HS-27A (cell line): ENCODE measurements at regions not wholly inside any gene's neighbourhood (a gene's known extent, or its start where the extent isn't known, plus 50 kb on each side); places are given as distances from the start of the nearest gene placed in this dataset.

Experiments used
- DNase-seq: peaks from one replicate; pipeline ENCODE4 v3.0.0-alpha.2; 2012; ENCODE audit warnings: low read depth, missing footprints

DNA sequence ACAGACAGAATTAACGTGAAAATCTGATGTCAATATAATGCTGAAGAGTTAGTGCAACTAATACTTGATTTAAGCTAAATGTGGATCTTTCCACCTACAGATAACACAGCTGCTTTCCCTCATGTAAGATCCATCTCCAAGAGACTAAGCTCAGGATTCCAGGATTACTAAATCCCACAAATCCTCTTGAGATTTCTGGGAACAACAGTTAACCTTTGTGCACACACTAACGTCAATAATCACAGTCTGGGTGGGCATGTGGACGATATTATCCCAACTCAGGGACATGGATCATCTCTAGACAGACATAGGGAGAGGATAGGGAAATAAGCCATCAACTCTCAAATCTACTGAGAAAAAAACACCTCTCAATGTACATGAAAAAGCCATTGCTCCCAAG, 432.6 kb downstream of the SATB2 start:
- DNase-seq, result no peak

DNA sequence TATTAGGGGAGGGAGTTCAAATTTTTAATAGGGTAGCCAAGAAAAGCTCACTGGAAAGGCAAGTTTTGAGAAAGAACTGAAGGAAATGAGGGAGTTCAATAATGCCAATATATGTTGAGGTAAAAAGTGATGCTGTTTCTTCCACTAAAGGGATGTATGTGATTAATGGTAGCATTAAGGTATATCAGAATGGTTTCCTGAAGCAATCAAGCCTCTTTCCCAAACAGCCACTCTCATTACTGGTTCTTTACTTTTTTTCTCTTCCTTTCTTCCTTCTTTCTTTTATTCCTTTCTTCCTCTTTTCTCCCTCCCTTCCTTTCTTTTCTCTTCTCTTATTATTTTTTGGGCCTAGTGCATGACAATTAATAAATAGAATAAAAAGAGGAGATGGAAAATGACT, 433.5 kb downstream of the SATB2 start:
- DNase-seq, result no peak

DNA sequence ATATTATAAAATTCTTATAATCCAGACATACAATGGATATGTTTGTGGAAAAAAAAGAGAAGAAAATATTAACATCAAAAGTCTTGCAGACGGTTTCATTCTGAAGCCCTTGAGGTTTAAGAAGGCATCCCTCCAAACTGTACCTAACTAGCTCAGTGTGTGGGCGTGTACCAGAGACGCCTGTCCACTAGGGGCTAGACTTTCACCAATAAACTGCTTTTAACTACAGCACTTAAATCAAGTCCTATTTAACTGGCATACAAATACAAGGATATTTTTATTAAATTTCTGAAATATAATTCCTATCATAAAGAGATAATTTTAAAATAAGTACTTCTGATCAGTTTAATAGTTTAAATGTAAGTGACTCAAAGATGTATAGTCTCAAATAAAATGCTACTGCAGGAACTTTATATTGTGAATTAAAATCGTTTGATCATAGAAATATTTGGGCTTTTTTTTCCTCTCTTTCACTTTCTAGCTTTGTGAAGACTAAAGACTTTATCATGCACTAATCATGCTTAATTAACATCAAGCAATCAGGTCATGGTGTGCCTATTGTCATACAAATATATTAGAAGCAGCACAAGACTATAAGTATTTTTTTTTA, 437.7 kb downstream of the SATB2 start:
- no peak for DNase-seq

DNA sequence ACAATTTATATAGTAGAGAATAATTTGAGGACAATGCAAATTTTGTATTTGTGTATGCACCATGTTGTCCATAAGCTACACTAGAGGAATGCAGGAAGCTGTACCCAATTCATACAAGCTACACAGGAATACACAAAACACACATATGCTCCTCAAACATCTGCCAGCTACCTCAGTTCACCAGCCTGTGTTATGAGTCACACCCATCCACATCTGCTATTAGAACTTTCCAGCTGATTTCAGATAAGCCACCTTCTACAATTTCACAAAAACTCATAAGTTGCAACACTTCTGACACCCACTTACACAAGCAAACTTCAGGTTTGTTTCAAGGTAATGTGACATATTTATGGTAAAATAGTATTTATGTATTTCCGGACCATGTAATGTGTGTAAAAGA, 438.9 kb downstream of the SATB2 start:
- no peak for DNase-seq

DNA sequence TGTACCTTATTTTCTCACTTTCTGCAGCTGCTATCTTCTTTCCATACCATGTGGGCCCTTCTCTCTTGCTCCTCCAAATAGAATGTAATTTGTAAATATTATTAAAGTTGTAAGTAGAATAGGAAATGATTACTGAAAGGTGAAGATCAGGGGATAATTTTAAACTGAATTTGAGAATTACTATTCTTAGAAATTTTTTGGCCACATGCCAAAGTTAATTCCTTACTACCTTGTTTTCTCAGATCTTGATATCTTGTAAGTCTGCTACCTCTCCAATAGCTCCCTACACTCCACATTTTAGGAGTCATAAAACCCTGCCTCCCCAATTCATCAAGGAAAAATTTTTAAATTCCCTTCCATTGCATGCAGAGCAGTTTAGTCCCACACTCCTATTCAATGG, 442.7 kb downstream of the SATB2 start:
- DNase-seq, result no peak

DNA sequence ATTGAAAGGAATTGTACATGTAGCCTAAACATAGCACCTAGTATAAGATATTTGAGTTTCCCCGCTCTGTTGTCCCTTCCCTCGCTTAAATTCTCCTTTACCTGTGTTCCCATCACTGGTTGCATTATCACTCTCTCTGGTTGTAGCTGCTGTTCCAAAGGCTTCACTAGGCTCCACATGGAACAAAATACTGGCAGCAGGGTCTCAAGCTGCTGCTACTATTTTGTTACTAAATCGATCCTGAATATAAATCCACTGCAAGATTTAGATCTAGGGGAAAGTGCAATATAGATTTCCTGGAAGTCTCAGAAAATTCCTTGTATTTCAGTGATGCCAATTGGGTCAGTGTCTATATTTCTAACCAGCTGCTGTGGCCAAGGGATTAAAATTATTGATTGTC, 443.5 kb downstream of the SATB2 start:
- no peak for DNase-seq

DNA sequence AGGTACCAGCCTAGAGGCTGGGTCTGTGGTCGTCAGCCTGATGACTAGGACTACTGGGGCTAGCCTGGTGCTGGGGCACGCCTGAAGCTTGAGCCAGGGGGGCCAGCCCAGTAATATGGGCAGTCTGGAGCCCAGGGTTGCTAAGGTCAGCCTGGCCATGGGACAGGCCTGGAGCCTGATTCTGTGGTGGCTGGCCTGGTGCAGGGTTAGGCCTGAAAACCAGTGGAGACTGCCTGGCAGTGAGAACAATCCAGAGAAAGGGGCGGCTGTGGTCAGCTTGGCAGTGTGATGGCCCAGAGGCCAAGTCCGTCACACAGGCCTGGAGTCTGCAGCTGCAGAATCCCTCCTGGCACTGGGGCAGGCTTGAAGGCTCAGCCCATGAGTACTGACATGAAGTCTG, 445.8 kb downstream of the SATB2 start:
- DNase-seq, result no peak

DNA sequence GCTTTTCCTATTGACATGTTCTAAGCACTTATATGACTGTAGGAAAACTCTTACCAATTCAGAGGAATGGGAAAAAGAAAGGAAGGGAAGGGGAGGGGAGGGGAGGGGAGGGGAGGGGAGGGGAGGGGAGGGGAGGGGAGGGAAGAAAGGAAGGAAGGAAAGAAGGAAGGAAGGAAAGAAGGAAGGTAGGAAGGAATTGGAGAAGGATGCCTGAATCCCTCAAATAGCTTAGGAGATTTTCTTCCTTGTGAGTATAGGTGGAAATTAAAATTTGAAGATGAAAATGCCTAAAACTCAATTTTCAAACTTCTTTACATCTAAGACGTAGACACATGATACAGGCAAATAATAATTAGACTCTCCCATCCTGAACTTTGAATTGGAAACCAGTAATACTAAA, 463.1 kb downstream of the SATB2 start:
- no peak for DNase-seq

DNA sequence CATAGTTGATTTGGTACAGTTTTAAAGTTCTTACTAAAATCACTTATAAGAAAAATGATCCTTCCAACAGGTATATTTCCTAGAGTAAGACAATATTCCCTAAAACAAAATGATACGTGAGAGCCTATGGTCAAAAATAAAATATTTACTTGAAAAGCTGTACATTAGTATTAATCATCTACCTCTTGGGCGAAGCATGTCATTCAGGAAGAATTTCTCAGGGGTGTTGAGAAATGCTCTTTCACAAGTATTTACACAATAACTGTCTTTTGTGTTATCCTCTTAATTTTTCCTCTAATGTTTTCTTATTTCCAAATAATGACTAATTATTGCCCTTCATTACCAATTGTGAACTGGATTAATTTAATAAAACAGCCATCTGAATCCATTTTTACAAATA, 466.3 kb downstream of the SATB2 start:
- no peak for DNase-seq

DNA sequence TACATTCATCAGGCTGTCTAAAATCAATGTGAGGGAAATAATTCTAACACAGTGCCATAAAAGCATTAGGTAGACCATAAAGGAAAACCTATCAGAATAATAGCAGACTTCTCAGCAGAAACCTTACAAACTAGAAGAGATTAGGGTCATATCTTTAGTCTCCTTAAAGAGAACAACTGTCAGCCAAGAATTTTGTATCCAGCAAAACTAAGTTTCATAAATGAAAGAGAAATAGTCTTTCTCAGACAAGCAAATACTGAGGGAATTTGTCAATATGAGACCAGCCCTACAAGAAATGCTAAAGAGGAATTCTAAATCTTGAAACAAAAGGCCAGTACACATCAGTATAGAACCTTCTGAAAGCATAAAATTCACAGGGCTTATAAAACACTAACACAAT, 482.0 kb downstream of the SATB2 start:
- no peak for DNase-seq

DNA sequence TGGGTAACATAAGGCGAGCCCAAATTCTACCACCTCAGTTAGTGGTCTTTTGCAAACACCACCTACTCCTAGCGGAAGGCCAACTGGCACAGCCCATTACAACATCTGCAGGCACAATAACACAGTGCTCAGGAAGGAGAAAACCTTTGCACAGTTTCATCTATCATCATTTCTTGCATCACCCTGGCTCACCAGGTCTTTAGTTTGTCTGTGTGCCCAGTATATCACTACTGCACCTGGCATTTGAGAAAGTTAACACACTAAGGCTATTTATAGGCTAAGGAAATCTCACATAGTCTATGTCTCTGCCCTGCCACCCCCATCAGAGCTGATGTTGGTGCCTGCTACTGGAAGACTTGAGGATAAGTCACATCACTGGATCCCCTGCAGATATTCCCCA, 484.0 kb downstream of the SATB2 start:
- no peak for DNase-seq

DNA sequence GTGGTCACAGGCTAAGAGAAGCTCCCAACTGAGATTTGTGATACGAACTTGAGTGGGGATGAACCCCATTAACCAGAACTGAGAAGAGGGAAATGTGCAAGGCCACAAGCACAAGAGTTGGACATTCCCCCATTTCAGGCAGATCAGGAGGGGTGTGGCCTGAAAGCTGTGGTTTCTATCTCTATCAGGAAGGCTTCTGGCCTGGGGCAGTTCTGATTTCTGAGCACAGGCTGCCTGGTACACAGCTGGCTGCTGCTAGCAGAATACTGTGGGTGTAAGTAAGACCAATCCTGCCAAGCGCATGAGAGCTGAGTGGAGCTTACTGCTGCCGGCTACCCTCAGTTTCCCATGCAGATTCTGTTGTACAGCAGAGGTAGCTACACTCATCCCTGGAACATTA, 484.6 kb downstream of the SATB2 start:
- no peak for DNase-seq

DNA sequence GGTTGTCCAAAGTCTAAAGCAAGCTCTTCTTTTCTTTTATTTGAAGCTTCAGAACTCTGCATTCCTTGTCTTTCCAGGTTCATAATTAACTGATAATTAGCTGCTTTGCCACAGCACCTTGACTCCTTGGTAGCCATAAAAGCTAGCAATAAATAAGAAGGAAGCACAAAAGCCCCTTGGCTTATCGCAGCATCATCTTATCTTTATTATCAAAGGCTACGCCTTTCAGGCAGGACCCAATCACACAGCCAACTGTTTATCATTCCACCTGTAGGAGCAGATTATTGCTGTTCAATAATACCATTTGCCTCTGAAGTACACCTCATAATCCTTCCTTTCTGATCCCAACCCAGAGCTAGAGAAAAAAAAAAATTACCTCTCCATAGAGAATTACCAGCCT, 489.2 kb downstream of the SATB2 start:
- DNase-seq, result no peak

DNA sequence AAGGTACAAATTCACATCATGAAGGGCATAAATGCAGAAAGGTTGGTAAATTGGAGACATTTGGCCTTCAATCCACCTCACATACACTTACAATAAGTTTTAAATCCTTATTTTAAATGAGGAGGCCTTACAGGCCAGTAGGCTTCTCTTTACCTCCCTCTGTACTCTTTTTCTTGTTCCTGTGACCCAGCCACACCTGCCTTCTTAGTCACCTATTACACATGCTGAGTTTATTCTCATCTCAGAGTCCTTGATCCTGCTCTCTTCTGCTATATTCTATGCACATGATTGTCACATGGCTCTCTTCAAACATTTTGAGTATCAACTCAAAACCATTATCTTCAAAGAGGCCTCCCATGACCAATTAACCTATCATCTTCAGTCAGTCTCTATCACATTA, 491.5 kb downstream of the SATB2 start:
- DNase-seq, result no peak

DNA sequence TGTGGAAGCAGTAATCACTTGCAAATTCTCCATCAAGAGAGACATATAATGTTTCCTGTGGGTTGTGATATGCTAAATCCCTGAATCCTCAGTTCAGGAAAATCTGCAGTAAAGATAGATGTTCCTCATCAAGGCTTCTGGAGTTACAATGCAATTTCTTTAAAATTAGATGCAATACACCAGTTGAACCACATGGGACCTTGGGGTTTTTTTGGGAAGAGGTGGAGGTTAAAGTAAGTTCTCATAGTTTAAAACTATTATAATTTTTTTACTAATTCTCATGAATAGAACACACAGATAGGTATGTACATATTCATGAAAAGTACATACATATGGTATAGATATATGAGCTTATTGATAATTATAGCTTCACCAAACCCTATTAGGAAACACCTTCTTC, 496.2 kb downstream of the SATB2 start:
- DNase-seq, result no peak

DNA sequence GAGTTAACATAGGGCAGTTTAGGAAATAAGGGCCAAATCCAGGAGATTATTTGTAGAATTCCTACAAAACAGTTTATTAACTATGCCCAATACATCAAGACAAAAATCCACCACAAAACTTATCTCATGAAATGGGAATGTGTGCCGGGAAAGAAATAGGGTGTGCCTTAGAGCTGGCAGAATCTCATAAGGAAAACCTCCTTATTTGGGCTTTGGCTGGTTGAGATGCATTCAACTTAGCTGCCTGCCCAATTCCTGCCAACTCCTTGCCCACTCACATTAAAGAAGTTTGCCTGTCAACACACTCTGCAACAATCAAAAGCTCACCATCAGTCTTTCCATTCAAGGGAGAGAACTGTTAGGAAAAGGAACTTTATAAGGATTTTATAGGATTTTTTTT, 500.6 kb downstream of the SATB2 start:
- DNase-seq, result no peak

DNA sequence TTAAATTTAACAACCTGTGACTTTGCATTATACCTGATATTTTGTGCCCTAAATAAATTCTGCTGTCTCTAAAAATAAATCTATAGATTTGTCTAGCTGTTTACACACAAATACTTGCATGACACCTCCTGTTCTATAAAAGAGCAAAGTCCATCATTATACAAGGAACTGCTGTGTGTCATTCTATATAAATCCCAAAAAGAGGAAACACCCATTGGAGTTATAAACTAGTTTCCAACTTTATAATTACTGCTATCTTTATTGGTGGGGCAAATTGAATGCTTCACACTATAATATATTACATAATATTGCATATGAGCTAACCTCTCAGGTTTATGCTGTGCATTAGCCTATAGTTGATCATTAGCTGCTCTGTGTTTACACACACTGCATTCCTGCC, 504.4 kb downstream of the SATB2 start:
- DNase-seq, result no peak

DNA sequence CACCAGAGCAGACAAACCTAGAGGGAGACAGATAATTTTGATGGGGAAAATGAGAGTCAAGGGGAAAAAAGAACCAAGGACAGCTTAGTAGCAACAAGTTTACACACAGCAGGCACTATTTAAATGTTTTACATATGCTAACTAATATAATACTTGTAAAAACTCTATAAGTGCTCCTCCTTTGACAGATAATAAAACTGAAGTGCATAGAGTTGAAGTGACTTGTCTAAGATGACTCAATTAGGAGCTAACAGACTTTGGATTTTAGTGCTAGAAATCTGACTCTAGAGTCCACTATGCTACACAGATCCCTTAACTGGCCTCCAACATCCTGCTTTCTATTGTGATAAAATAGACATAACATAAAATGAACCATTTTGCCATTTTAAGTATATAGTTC, 506.9 kb downstream of the SATB2 start:
- no peak for DNase-seq

DNA sequence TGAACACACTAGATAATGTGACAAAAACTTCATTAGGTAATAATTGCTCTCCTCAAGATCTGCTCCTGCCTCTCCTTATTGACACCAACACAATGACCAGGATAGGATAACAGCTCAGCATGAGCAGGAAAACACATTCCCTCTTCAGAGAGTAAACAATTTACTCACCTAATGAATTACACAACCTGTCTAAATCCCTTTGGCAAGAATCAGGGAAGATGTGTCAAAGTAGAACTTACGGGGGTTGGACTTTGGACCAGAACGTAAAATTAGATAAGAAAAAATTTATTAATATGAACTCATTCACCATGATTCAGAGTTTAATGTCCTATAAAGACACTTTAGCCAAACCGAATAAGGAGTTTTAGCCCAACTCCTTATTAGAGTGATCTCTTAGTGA, 512.2 kb downstream of the SATB2 start:
- no peak for DNase-seq

DNA sequence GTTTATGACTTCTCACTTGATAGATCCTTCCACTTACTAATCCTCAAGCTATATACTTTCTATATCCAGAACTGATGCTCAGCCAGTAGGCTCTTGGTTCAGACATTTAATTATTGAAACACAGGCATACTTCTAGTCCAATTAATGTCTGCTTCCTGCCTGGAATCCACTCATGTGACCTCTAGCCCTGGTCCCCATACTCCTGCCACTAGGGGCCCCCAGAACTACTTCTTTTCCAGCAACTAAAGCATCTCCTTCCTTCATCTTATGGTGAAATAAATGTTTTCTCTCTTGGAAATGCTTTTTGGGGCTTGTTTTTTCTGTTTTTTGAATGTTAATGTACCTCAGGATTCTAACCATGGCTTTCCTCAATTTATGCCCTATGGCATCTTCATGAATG, 527.6 kb downstream of the SATB2 start:
- DNase-seq, result no peak

DNA sequence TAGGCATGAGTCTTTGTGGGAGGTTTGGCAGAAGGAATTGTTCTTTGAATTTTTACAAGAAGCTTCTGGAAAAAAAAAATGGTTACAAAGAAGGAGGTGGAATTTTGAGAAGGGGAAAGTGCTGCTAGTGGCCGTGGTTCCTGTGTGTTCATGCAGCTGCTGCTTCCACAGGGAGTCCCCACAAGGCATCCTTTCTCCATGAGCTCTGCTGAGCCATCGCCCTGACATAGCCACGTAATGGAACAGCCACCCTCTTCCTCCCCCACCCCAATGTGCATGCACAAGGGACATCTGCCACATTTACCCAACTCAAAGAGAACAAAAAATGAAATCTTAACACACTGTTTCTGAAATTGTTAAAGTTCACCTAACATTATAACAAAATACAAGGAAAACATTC, 529.7 kb downstream of the SATB2 start:
- DNase-seq, result no peak

DNA sequence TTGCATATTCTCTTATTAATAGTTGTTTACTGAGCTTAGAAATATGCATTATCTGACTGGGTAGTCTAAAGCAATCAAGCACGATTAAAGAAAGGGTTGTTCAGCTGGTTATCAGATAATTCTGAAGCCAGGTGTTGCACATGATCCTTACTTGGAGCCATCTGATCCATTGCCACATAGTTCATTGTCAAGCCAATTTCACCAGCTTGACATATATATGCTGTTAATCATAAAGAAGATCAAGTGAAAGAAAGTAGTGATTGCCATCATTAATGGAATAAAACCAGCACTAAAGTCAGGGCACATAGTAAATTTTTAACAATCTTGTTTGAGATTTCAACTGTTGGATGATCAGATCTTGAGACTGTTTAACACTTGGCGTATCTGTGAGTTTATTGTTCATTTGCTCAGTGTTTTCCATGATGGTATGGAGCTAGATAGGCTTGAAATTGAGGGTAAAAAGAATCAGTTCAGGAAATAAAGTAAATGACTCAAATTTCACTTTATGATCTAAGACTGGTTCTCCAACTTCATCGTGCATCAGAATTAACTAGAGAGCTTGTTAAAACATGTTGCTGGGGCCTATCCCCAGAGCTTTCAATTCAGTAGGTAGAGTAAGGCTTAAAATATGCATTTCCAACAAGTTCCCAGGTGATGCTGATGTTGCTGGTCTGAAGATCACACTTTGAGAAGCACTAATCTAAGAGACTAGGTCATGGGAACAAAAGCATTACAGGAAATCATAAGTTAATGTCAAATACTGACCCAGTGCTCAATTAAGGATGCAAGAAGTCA, 539.6 kb downstream of the SATB2 start:
- no peak for DNase-seq

DNA sequence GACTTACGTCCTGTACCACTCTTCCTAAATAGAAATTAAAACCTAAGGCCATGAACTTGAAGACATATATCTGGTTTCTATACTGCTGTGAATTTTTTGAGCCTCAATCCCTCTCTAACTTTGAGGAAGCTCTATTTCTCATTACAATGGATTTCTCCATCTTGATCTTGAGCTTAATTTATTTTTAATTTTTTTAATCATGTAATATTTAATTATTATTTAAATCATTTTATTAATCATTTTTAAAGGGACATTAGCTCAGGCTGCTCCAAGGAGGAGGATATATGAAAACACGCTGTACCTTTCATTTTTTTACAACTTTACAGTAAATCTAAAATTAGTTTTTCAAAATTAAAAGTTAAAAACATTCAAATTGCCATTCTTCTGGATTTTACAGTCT, 540.5 kb downstream of the SATB2 start:
- no peak for DNase-seq

DNA sequence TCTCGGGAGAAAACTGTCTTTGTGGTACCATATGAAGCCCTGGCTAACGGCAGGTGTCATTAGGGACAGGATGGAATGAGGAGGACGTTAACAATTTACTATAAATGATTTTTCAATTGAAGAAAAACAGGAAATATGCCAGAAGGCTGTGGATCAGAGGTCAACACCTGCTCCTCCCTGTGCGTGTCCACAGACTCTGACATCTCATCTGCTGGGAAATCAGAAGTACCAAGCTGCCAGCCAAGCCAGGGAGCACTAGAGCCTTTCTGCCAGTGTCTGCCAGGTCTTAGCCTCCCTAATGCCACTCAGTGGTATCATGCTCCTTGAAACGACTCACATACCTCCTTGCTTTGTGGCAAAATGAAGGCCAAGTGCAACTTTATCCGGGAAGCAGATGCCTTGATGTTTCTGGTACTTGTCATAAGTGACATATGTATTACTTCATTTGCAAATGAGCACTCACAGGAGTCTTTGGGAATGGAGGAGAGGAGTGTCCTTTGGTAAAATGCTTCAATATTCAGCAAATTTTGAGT, 541.1 kb downstream of the SATB2 start:
- no peak for DNase-seq
